HG03565 (cell line): ENCODE measurements at regions not wholly inside any gene's neighbourhood (a gene's known extent, or its start where the extent isn't known, plus 50 kb on each side); places are given as distances from the start of the nearest gene placed in this dataset.
A peak's percentile ranks its signal among the peaks of the same experiment; 100 is the strongest.

ENCODE experiments used
- ATAC-seq: cut with Tn5 transposase; IDR thresholded peaks from one replicate; pipeline ENCODE4 v1.9.1; 2021; ENCODE audit warnings: mild to moderate bottlenecking, moderate library complexity; ENCODE audit not compliant: unreplicated experiment

GRCh38 chr20:39890697-39891096, 798.3 kb downstream of the MAFB start:
- ATAC-seq = no peak

- no peak for ATAC-seq
Observed at GRCh38 chr20:39888310-39888709, 800.7 kb downstream of the MAFB start.

DNA sequence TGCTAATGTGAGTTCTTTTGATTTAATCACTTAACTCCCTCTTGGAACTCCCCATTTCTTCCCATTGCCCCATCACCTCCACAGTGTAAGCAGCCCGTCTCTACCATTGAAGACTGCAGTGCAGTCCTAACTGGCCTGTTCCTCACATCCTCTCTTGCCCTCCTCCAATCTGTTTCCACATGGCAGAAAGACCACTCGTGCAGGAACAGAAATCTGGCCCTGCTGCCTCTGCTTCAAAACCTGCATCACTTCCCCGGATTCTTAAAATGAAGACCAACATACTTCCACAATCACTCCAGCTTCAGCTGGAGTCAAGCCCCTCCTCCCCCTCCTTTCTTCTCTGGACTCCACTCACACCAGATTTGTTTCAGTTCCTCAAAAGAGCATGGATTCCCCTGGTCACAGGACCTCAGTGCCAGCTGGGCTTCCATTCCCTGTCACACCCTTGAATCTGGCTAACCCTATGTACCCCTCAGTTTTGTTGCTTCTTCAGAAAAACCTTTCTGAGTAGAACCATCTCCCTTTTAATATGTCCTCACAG, 802.3 kb downstream of the MAFB start:
- no peak for ATAC-seq

DNA sequence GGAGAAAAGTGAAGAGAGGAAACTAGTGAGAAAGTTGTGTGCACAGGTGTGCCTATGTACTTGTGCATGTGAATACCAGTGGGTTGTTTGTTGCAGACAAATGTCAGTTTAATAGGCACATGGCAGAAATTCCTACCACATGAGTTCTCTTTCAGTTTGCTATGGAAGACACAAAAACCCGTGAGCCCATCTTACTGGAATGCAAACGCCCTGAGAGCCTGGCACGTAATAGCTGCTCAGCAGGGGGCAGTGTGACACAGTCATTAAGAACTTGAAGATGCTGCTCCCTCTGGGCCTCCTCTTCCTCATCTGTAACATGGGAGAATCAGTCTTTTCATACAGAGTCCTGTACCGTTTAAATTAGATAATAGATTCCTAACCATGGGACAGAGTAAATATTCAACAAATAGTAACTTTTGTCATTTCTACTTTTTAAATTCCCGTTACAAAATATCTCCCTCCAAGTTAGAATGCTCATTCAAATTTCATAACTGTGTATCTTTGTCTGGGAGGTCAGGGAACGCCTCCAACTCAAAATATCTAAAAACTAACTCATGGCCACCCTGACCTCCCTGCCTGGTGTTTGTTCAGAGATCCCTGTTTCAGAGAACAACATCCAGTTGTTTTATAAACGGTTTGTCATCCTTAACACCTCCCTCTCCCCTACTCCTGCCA, 802.9 kb downstream of the MAFB start:
- no peak for ATAC-seq

DNA sequence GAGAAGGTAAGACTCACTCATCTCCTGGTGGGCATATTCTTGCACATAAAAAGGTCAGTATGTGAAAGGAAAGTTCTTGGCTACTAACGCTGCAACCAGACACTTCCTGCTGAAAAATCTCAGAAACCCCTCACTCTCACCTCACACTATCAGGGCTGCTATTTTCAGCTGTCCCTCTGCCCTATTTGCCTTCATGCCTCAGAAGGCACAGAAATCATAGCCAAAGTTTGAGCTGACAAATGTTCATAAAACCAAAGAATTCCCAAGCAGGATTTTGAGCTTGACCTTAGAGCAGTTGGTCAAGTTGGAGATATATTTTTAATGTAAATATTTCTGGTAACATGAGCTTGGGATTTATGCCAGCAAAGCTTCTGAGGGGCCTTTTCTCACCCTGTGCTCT, 806.2 kb downstream of the MAFB start:
- no peak for ATAC-seq

- ATAC-seq = no peak
Observed at GRCh38 chr20:39880890-39881289, 808.1 kb downstream of the MAFB start.

GRCh38 chr20:39879296-39879695, 809.7 kb downstream of the MAFB start:
- ATAC-seq = no peak

DNA sequence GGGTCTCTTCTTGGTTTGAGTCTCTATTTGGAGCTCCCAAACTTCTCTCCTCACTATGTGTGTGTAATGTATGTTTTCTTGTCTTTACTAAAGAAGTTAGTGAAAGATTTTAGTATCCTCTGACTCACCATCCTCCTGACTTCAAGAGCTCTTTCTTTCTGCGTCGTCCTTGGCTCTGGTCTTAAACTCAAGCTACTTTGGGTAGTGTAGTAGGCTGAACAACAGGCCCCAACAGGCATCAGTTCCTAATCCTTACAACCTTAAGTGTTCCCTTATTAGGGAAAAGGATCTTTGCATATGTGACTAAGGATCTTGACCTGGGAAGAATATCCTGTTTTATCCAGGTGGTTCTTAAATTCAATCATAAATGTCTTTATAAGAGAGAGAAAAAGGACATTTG, 810.2 kb downstream of the MAFB start:
- no peak for ATAC-seq

DNA sequence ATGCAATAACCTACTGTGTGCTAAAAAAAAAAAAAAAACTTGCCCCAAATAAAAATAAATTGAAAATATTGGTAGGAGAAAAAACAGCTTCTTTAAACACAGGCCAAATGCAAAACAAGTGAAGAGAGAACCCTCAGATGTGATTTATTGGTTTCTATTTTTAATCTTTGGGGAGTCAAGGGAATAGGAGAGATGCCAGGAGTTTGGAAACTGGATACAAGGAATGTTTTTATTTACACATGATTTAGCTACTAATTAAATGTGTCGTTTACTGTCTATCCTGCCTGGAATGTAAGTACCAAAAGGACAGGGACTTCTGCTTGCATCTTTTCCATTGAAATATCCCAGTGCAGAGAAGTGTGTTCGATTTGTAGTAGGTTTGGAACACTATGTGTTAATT, 810.7 kb downstream of the MAFB start:
- no peak for ATAC-seq

- no peak for ATAC-seq
Observed at GRCh38 chr20:39877788-39878187, 811.2 kb downstream of the MAFB start.

GRCh38 chr20:39876976-39877635, 811.9 kb downstream of the MAFB start:
- ATAC-seq = no peak

DNA sequence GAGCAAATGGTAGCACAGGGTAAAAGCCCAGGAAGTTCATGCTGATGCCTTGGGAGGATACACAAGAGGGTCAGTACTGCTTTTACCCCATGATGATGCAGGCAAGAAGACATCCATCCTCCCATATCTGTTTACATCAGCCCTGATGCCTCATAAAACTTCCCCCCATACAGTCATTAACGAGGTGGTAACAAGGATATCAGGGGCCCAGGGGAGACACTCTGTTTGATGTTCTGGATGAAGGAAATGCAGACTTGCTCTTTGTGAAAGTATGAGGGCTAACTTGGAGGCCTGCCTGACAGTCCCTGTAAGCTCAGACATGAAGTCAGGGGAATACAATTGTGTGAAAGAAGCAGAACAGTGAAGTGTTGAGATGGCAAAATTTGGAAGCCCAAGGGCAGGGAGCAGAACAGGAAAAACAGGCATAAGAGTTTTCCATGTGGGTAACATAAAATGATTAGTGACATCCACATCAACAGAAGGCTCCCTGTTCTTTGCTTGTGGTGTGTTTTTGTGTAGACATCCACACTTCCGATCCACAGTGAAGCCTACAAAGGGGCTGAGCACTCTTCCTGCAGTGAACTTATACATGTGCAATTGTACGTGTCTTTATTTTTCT, 813.4 kb downstream of the MAFB start:
- no peak for ATAC-seq

- ATAC-seq = peak; percentile 86
Observed at GRCh38 chr20:39874049-39874893, 814.8 kb downstream of the MAFB start.

DNA sequence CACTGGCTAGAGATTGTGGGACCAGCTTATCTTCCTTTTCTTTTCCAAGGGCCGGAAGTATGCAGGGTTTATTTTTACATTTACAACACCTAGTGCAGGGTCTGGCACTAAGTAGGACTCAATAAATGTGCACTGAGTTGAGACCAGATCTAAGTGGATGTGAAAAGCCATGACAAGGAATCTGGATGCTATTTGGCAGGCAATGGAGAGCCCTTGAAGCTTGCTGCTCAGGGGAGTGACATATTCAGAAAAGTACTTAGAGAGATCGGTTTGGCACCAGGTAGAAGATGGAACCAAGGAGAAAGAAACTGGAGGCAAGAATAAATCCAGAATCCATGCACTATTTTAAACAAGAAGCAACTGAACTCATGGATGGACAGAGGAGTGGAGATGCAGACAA, 815.8 kb downstream of the MAFB start:
- ATAC-seq = no peak

- no peak for ATAC-seq
Observed at GRCh38 chr20:39871013-39871412, 818.0 kb downstream of the MAFB start.

DNA sequence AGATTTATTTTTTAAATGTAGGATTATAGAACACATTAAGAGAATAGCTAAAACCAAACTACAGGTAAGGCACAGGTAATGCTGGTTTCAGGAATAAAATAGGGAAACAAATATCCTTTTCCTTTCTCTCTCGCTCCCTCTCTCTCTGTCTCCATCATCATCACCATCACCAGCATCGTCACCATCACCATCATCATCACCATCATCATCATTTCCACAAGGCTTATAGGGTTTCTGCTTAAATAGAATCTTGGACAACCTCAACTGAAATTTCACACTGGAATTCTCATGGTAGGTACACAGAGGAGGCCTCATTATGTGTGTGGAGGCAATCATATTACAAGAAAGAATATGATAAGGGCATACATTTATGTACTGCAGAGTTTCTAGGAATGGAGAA, 823.6 kb downstream of the MAFB start:
- no peak for ATAC-seq

DNA sequence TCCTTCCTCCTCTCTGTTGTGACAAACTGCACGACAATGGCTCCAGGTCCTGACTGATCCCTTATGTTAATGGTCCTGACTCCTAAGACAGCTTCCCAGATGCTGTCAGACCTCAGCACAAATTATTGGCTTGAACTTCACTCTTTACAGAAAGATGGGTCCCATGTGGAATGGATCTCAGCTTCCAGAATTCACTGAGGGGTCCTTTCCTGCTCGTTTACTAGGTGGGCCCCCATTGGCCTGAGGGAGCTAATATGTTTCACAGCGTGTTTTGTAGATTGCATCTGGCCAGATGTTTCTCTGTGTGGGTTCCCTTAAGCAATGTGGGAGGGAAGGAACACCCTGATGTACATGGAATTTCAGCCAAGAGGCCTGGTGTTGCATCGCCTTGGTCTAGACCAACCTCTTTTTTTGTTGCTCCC, 826.6 kb downstream of the MAFB start:
- no peak for ATAC-seq

DNA sequence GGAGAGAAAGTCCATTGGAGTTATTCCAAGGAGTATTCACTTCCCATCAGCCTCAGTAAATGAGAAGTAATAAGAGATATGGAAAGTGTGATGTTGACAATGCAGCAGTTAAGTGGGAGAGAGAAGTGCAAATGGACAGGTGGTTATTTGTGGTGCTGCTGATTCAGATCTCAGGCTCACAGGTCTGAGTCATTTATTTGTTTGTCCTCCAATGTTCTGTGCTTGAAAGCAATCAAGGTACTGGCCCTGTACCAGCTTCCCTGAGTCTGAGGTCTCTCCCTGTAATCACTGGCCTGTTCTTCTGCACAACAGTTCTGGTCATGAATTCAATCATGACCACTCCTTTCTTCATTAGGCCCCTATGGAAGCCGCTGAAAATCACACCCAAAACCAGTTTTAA, 827.7 kb downstream of the MAFB start:
- no peak for ATAC-seq

GRCh38 chr20:39857835-39858234, 831.2 kb downstream of the MAFB start:
- ATAC-seq = no peak

- ATAC-seq = no peak
Observed at GRCh38 chr20:39857187-39857586, 831.8 kb downstream of the MAFB start.

DNA sequence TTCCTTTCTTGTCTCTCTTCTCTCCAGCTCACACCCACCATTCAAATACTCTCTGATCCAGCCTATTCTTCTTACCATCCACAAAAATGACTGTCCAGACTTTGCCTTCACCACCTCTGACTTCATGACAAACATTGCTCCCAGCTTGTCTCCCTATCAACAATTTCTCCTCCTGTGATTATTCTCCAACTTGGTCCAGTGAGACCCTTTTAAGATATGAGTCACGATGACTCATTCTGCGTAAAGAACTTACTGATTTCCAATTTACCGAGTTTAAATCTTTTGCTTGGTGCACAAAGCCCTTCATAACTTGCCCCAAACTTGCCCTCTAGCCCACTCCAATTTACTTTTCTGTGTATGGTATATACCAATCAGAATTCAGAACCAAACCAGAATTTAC, 833.2 kb downstream of the MAFB start:
- no peak for ATAC-seq
